PC-3 (cell line): ENCODE measurements at regions not wholly inside any gene's neighbourhood (a gene's known extent, or its start where the extent isn't known, plus 50 kb on each side); places are given as distances from the start of the nearest gene placed in this dataset.

ENCODE experiments used
- EZH2phosphoT487 ChIP-seq: fragments of 300-600 bp; sonication (generic); IDR thresholded peaks from 2 replicates; pipeline ENCODE4 v1.6.1; 2018; ENCODE audit warnings: mild to moderate bottlenecking, antibody characterized with exemption, low read length, borderline replicate concordance
- TF ChIP-seq, protein P1 (sequence below): fragments of 300-600 bp; sonication (generic); conservative IDR thresholded peaks from 2 replicates; pipeline ENCODE4 v1.5.1; 2017; ENCODE audit warnings: antibody characterized with exemption, low read depth, mild to moderate bottlenecking, low read length

DNA sequence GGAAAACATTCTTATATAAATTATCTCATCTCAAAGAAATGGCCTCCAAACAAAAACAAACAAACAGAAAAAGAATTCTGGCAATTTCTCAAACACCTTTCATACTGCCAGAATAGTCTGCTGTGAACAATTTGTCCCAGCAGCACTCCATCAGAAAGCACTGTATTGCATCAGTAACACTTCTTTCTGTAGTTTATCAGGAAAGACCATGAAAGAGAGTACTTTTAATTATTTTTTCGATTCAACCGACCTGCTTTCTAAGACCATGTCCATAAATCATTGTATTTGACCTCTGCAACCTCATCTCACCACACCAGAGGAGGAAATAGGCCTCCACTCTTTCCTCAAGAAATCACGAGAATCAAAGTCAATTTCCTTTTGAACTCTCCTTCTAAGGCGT is 1579.9 kb downstream of the MRPL39 start:
- TF ChIP-seq, protein P1, sequence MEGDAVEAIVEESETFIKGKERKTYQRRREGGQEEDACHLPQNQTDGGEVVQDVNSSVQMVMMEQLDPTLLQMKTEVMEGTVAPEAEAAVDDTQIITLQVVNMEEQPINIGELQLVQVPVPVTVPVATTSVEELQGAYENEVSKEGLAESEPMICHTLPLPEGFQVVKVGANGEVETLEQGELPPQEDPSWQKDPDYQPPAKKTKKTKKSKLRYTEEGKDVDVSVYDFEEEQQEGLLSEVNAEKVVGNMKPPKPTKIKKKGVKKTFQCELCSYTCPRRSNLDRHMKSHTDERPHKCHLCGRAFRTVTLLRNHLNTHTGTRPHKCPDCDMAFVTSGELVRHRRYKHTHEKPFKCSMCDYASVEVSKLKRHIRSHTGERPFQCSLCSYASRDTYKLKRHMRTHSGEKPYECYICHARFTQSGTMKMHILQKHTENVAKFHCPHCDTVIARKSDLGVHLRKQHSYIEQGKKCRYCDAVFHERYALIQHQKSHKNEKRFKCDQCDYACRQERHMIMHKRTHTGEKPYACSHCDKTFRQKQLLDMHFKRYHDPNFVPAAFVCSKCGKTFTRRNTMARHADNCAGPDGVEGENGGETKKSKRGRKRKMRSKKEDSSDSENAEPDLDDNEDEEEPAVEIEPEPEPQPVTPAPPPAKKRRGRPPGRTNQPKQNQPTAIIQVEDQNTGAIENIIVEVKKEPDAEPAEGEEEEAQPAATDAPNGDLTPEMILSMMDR, result no peak
- TF ChIP-seq EZH2phosphoT487, result no peak
